ENCODE measurements at regions not wholly inside any gene's neighbourhood (a gene's known extent, or its start where the extent isn't known, plus 50 kb on each side); places are given as distances from the start of the nearest gene placed in this dataset.

- intact Hi-C loops (cut with DNase I; ENCODE audit: low total_unique reads) = no loop called here
These were observed 526.9 kb downstream of the NPHP4 start for GRCh38 chr1:5465281-5465711.

GRCh38 chr1:5464366-5464765, 527.9 kb downstream of the NPHP4 start:
- Histone ChIP-seq H3K9me3 (peaks cover 0 to 14% of the 10 kb centered on the region in 2 donors), H3K36me3 (no peaks in the 10 kb centered on the region), H3K4me1 (no peaks in the 10 kb centered on the region), H3K27ac (no peak overlapping the region), H3K4me3 (no peak overlapping the region), H3K27me3 (peaks cover 0 to 13% of the 10 kb centered on the region in 2 donors)
- TF ChIP-seq, protein P1, sequence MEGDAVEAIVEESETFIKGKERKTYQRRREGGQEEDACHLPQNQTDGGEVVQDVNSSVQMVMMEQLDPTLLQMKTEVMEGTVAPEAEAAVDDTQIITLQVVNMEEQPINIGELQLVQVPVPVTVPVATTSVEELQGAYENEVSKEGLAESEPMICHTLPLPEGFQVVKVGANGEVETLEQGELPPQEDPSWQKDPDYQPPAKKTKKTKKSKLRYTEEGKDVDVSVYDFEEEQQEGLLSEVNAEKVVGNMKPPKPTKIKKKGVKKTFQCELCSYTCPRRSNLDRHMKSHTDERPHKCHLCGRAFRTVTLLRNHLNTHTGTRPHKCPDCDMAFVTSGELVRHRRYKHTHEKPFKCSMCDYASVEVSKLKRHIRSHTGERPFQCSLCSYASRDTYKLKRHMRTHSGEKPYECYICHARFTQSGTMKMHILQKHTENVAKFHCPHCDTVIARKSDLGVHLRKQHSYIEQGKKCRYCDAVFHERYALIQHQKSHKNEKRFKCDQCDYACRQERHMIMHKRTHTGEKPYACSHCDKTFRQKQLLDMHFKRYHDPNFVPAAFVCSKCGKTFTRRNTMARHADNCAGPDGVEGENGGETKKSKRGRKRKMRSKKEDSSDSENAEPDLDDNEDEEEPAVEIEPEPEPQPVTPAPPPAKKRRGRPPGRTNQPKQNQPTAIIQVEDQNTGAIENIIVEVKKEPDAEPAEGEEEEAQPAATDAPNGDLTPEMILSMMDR (IDR thresholded peaks at IDR 0.05) = no peak
- no peak for TF ChIP-seq POLR2A (IDR thresholded peaks at IDR 0.05)
- TF ChIP-seq POLR2AphosphoS5 (IDR thresholded peaks at IDR 0.05) = no peak
- DNase-seq (ENCODE audit: low spot score in 2 of 2) = no peak
- intact Hi-C loops (cut with DNase I; ENCODE audit: low total_unique reads) = no loop called here

More at GRCh38 chr1:5465281-5465711, 526.9 kb downstream of the NPHP4 start:
- Histone ChIP-seq H3K27ac (no peak overlapping the region), H3K9me3 (peaks cover 0 to 14% of the 10 kb centered on the region in 2 donors), H3K4me1 (no peaks in the 10 kb centered on the region), H3K27me3 (peaks cover 0 to 13% of the 10 kb centered on the region in 2 donors), H3K4me3 (no peak overlapping the region), H3K36me3 (no peaks in the 10 kb centered on the region)
- TF ChIP-seq POLR2A (IDR thresholded peaks at IDR 0.05) (no peak), POLR2AphosphoS5 (IDR thresholded peaks at IDR 0.05) (no peak)
- TF ChIP-seq, protein P1 (IDR thresholded peaks at IDR 0.05) = no peak
- no peak for DNase-seq (ENCODE audit: low spot score in 2 of 2)

GRCh38 chr1:5460974-5461373, 531.3 kb downstream of the NPHP4 start:
- no peak for DNase-seq (ENCODE audit: low spot score in 2 of 2)
- H3K36me3 ChIP-seq = no peaks in the 10 kb centered on the region
- H3K27ac ChIP-seq = no peak overlapping the region
- no peak overlapping the region for H3K4me3 ChIP-seq
- H3K4me1 ChIP-seq = no peaks in the 10 kb centered on the region
- peaks cover 0 to 26% of the 10 kb centered on the region in 2 donors for H3K27me3 ChIP-seq
- peaks cover 0 to 14% of the 10 kb centered on the region in 2 donors for H3K9me3 ChIP-seq
- TF ChIP-seq POLR2A (IDR thresholded peaks at IDR 0.05) = no peak
- TF ChIP-seq, protein P1 (IDR thresholded peaks at IDR 0.05) = no peak
- no peak for TF ChIP-seq POLR2AphosphoS5 (IDR thresholded peaks at IDR 0.05)
- intact Hi-C loops (cut with DNase I; ENCODE audit: low total_unique reads) = no loop called here

DNA sequence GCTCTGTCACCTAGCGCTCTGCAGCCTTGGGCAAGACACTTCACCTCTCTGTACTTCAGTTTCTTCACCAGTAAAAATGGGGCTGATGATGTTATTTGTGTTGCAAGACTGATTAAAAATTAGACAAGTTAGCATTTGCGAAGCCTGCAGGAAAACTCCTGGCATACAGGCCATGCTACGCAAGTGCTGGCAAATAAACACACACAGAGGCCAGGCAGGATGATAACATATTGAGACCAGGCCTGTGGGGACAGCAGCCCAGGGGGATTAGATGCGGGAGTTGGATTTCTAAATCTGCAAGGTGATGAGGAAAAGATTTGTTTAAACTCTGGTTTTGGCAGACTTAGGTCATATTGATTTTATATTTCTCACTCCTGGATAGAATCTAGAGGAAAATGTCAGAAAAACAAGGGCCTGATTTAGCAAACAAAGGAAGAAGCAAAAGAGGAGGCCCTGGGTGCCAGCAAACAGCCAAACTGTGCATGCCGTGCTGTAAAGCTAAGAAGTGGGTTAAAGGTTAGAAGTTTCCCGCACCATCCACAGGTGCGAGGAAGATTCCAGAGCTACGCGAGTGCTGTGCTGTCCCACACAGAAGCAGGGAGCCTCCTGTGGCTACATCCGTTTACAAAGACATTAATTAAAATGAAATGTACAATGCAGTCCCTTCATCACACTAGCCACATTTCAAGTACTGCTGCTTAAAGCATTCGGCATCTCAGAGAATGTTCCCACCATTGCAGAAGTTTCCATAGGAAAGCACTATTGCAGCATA, 532.2 kb downstream of the NPHP4 start:
- DNase-seq (ENCODE audit: low spot score in 2 of 2) = no peak
- Histone ChIP-seq H3K27ac (no peak overlapping the region), H3K4me3 (no peak overlapping the region), H3K9me3 (peaks cover 0 to 14% of the 10 kb centered on the region in 2 donors), H3K4me1 (no peaks in the 10 kb centered on the region), H3K36me3 (no peaks in the 10 kb centered on the region), H3K27me3 (peaks cover 0 to 26% of the 10 kb centered on the region in 2 donors)
- intact Hi-C loops (cut with DNase I; ENCODE audit: low total_unique reads) = no loop called here
- TF ChIP-seq POLR2A (IDR thresholded peaks at IDR 0.05) (no peak), POLR2AphosphoS5 (IDR thresholded peaks at IDR 0.05) (no peak)
- TF ChIP-seq, protein P1 (IDR thresholded peaks at IDR 0.05) = no peak

DNA sequence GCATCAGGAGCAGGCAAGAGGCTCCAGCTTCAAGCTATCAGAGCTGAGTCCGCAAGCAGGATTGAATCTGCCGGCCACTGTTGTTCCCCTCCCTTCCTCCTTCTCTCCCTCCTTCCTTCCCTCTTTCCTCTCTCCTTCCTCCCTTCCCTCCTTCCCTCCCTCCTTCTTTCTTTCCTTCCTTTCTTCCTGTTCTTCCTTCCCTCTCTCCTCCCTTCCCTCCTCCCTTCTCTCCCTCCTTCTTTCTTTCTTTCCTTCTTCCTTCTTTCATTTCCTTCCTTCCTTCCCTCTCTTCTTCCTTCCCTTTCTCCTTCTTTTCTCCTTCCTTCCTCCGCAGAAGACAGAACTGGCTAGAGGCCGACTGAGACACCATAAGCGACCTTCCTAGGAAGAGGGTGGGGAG, 534.0 kb downstream of the NPHP4 start:
- H3K27me3 ChIP-seq = peaks cover 0 to 37% of the 10 kb centered on the region in 2 donors
- peaks cover 0 to 9% of the 10 kb centered on the region in 2 donors for H3K9me3 ChIP-seq

More for the DNA sequence above, 534.0 kb downstream of the NPHP4 start:
- intact Hi-C loops (cut with DNase I; ENCODE audit: low total_unique reads) = no loop called here
- no peak for DNase-seq (ENCODE audit: low spot score in 2 of 2)
- Histone ChIP-seq H3K4me1 (no peaks in the 10 kb centered on the region), H3K27ac (no peak overlapping the region), H3K4me3 (no peak overlapping the region), H3K36me3 (no peaks in the 10 kb centered on the region)
- TF ChIP-seq, protein P1 (IDR thresholded peaks at IDR 0.05) = no peak
- TF ChIP-seq POLR2AphosphoS5 (IDR thresholded peaks at IDR 0.05) = no peak
- TF ChIP-seq POLR2A (IDR thresholded peaks at IDR 0.05) = no peak

Measured in breast epithelium (tissue), 4 donors.